Endothelial cell of umbilical vein (primary cell): ENCODE measurements at regions not wholly inside any gene's neighbourhood (a gene's known extent, or its start where the extent isn't known, plus 50 kb on each side); places are given as distances from the start of the nearest gene placed in this dataset.

Experiments
- BruUV-seq: library from RNA; stranded (reverse); fragments of 400-500 nt; replicated peaks from 2 replicates; lab custom pipeline; 2021; lab: Mats Ljungman, UMichigan
- CTCF ChIA-PET: fragments of 300-600, 350-600 bp; sonication (Branson Sonifier 250); formaldehyde crosslinking; loops from one replicate; lab custom pipeline; 2021; ENCODE audit warnings: antibody characterized with exemption, inconsistent platforms; lab: Charles Lee
- POLR2A ChIA-PET: fragments of 300-600, 350-600 bp; sonication (Branson Sonifier 250); formaldehyde crosslinking; loops from one replicate; lab custom pipeline; 2021; ENCODE audit warnings: antibody characterized with exemption, inconsistent platforms; lab: Charles Lee
- DNase-seq: peaks from one replicate; pipeline ENCODE4 v3.0.0-alpha.2; 2011; ENCODE audit warnings: low read depth, low spot score
- FAIRE-seq: peaks from 2 replicates; lab custom pipeline; 2011; peaks lifted over from hg19 to GRCh38; lab: Jason Lieb, UNC
- H2AFZ ChIP-seq: 2 replicates; pipeline ENCODE4 v1.6.0; 2012; ENCODE audit warnings: low read depth, low read length, control low read depth, inconsistent platforms
- H3K27ac ChIP-seq: 2 replicates; pipeline ENCODE4 v1.5.1; 2011; ENCODE audit warnings: low read depth, mild to moderate bottlenecking, control low read depth, low read length, moderate library complexity; ENCODE audit not compliant: insufficient read depth
- H3K27me3 ChIP-seq, 2 experiments: 2 replicates each; pipeline versions ENCODE4 v1.6.0 to v1.6.1; 2011; ENCODE audit warnings: low read length in 2 of 2, mixed read lengths in 1 of 2; ENCODE audit not compliant: control insufficient read depth in 2 of 2, insufficient read depth in 2 of 2
- H3K36me3 ChIP-seq, 2 experiments: 2 replicates in 1 of 2; 3 replicates in 1 of 2; pipeline ENCODE4 v1.5.1; 2011; ENCODE audit warnings: low read length in 2 of 2, mild to moderate bottlenecking in 1 of 2, moderate library complexity in 1 of 2; ENCODE audit not compliant: control insufficient read depth in 2 of 2, insufficient read depth in 2 of 2; ENCODE audit errors: extremely low read depth in 1 of 2
- H3K4me1 ChIP-seq: 3 replicates; pipeline ENCODE4 v1.5.1; 2011; ENCODE audit warnings: mild to moderate bottlenecking, low read length; ENCODE audit not compliant: control insufficient read depth, insufficient read depth; ENCODE audit errors: extremely low read depth
- H3K4me2 ChIP-seq: 2 replicates; pipeline ENCODE4 v1.6.1; 2011; ENCODE audit warnings: low read length, control low read depth, mixed read lengths; ENCODE audit not compliant: insufficient read depth
- H3K4me3 ChIP-seq, 3 experiments: fragments of 200-600 bp in 1 of 3; sonication (generic), shearing (Covaris generic) in 1 of 3; replicated peaks in 1 of 3; 2 replicates each; pipeline ENCODE4 v1.5.1; 2011 to 2016; ENCODE audit warnings: control low read depth in 3 of 3, low read length in 3 of 3, mild to moderate bottlenecking in 2 of 3, inconsistent platforms in 1 of 3, low read depth in 1 of 3, moderate library complexity in 1 of 3; ENCODE audit not compliant: insufficient read depth in 1 of 3
- H3K79me2 ChIP-seq: 2 replicates; pipeline ENCODE4 v1.6.0; 2012; ENCODE audit warnings: low read length, inconsistent platforms; ENCODE audit not compliant: control insufficient read depth, insufficient read depth
- H3K9ac ChIP-seq: replicated peaks from 2 replicates; pipeline ENCODE3; 2011; ENCODE audit warnings: low read length, control low read depth; ENCODE audit not compliant: insufficient read depth; ENCODE audit errors: extremely low read depth
- H3K9me1 ChIP-seq: replicated peaks from 3 replicates; pipeline ENCODE4 v1.6.0; 2011; ENCODE audit warnings: mild to moderate bottlenecking, low read length; ENCODE audit not compliant: control insufficient read depth, insufficient read depth; ENCODE audit errors: extremely low read depth
- H3K9me3 ChIP-seq: replicated peaks from 2 replicates; pipeline ENCODE4 v1.5.1; 2012; ENCODE audit warnings: low read length, inconsistent platforms; ENCODE audit not compliant: control insufficient read depth, insufficient read depth
- H4K20me1 ChIP-seq: replicated peaks from 2 replicates; pipeline ENCODE3; 2011; ENCODE audit warnings: mild to moderate bottlenecking, low read length; ENCODE audit not compliant: control insufficient read depth, insufficient read depth; ENCODE audit errors: extremely low read depth
- FOS ChIP-seq: IDR thresholded peaks from 2 replicates; pipeline ENCODE4 v1.6.1; 2011; ENCODE audit warnings: mild to moderate bottlenecking, low read length, moderate library complexity, borderline replicate concordance; ENCODE audit not compliant: insufficient read depth
- dilution Hi-C: fragments of 300-500 bp; cut with MboI; formaldehyde crosslinking; loops from one replicate; pipeline ENCODE4 v1.15.0; 2019; ENCODE audit warnings: low sequenced_read_pairs; ENCODE audit not compliant: extremely low pct_ligation_motif_present
- intact Hi-C: fragments of 100-400 bp; cut with micrococcal nuclease; formaldehyde crosslinking; loops from one replicate; pipeline ENCODE4 v1.10.0; 2022
- TF ChIP-seq, protein P1 (sequence below), 2 donors: IDR thresholded peaks; 1 replicate in 1 of 2; 2 replicates in 1 of 2; pipeline ENCODE4 v1.5.1; 2011; ENCODE audit warnings: low read length in 2 of 2, mild to moderate bottlenecking in 2 of 2, moderate library complexity in 2 of 2, control low read depth in 1 of 2, inconsistent platforms in 1 of 2, low read depth in 1 of 2; ENCODE audit not compliant: insufficient read depth in 1 of 2; ENCODE audit errors: extremely low read depth in 1 of 2

- H3K9me3 ChIP-seq: peaks cover 10% of the 10 kb centered on the region
- ChIA-PET CTCF (no interaction called here), POLR2A (no interaction called here)
- no peak overlapping the region for H2AFZ ChIP-seq
- no peaks in the 10 kb centered on the region for H3K27me3 ChIP-seq
- no peaks in the 10 kb centered on the region for H3K9me1 ChIP-seq
- H3K79me2 ChIP-seq: no peaks in the 10 kb centered on the region
- H3K4me2 ChIP-seq: no peak overlapping the region
- FAIRE-seq (no peak), DNase-seq (no peak)
- TF ChIP-seq, protein P1, sequence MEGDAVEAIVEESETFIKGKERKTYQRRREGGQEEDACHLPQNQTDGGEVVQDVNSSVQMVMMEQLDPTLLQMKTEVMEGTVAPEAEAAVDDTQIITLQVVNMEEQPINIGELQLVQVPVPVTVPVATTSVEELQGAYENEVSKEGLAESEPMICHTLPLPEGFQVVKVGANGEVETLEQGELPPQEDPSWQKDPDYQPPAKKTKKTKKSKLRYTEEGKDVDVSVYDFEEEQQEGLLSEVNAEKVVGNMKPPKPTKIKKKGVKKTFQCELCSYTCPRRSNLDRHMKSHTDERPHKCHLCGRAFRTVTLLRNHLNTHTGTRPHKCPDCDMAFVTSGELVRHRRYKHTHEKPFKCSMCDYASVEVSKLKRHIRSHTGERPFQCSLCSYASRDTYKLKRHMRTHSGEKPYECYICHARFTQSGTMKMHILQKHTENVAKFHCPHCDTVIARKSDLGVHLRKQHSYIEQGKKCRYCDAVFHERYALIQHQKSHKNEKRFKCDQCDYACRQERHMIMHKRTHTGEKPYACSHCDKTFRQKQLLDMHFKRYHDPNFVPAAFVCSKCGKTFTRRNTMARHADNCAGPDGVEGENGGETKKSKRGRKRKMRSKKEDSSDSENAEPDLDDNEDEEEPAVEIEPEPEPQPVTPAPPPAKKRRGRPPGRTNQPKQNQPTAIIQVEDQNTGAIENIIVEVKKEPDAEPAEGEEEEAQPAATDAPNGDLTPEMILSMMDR (IDR thresholded peaks at IDR 0.05; ENCODE audit: extremely low read depth in 1 of 2, insufficient read depth in 1 of 2, low read depth in 1 of 2, low read length in 2 of 2): no peak
- TF ChIP-seq FOS: no peak
- no peaks in the 10 kb centered on the region for H3K36me3 ChIP-seq
- no peak overlapping the region for H3K27ac ChIP-seq
- dilution Hi-C loops (no loop called here), intact Hi-C loops (no loop called here)
- H3K4me3 ChIP-seq: no peak overlapping the region
- H4K20me1 ChIP-seq: no peaks in the 10 kb centered on the region
- BruUV-seq: no TSS peak
- H3K9ac ChIP-seq: no peak overlapping the region
- no peaks in the 10 kb centered on the region for H3K4me1 ChIP-seq
Observed at GRCh38 chr22:48675830-48676145, 1151.9 kb downstream of the BRD1 start.

DNA sequence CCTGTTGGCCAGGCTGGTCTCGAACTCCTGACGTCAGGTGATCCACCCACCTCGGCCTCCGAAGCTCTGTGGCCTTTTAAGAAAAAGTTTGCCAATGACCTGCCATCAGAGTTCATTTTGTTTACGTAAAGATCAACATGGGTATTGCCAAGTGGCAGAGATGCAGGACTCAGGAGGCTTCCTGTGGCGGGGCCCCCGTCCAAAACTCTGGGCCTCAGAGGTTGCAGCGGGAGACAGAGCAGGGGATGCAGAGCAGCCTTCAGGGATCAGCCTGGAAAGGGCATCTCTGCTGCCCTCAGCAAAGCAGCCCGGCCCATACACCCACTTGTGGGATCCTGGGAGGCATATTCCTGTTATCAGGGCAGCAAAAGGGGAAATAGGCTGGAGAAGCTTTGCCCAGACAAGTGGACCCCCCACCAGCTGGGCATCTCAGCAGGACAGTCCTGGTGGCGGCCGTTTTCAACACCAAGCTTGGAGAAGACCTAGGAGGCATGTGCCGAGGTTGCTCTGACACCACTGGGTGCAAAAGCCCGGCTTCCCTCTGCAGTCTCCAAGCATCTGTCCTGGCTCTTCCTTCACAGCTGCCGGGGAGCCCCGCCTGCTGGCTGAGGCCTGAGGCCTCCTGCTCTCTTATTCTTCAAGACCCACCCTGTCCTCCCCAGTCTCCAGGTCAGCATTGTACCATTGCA is 1152.4 kb downstream of the BRD1 start:
- Histone ChIP-seq H4K20me1 (no peaks in the 10 kb centered on the region), H3K4me2 (no peak overlapping the region), H3K36me3 (no peaks in the 10 kb centered on the region), H3K9me1 (no peaks in the 10 kb centered on the region), H3K9ac (no peak overlapping the region), H3K79me2 (no peaks in the 10 kb centered on the region), H3K27ac (no peak overlapping the region), H3K9me3 (peaks cover 10% of the 10 kb centered on the region), H2AFZ (no peak overlapping the region), H3K4me1 (no peaks in the 10 kb centered on the region), H3K27me3 (no peaks in the 10 kb centered on the region), H3K4me3 (no peak overlapping the region)
- TF ChIP-seq, protein P1 (IDR thresholded peaks at IDR 0.05; ENCODE audit: extremely low read depth in 1 of 2, insufficient read depth in 1 of 2, low read depth in 1 of 2, low read length in 2 of 2): no peak
- BruUV-seq: no TSS peak
- FAIRE-seq (no peak), DNase-seq (no peak)
- POLR2A ChIA-PET: no interaction called here
- dilution Hi-C loops (no loop called here), intact Hi-C loops (no loop called here)
- CTCF ChIA-PET: no interaction called here
